ENCODE measurements at regions not wholly inside any gene's neighbourhood (a gene's known extent, or its start where the extent isn't known, plus 50 kb on each side); places are given as distances from the start of the nearest gene placed in this dataset.

DNA sequence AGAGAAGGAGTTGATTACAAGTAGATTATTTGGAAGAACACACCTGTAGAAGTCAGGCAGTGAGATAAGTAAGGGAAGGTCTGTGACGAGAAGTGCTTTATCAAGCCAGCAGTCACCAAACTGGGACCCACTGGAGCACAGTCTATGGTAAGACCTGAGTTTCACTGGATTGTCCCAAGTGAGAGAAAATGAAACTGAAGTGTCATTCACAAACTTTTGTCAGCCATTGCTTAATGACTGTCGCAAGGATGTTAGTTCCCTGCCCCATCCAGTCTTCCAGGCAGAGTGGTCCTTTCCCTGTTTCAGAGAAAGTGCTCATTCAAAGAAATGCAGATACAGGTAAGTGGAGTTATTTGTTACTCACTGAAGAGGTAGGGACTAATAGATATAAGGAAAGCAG lies 728.0 kb upstream of the TENM4 start:
- TF ChIP-seq CTCF (IDR thresholded peaks at IDR 0.05 in 4 of 5, conservative IDR thresholded peaks at IDR 0.05 in 1 of 5) (no peak), POLR2A (IDR thresholded peaks at IDR 0.05) (no peak)

Data from gastrocnemius medialis (tissue), 4 donors.